Aorta (tissue), 5 donors: ENCODE measurements at regions not wholly inside any gene's neighbourhood (a gene's known extent, or its start where the extent isn't known, plus 50 kb on each side); places are given as distances from the start of the nearest gene placed in this dataset.
"Not testable (repeated sequence)": the region's sequence is repeated elsewhere in the genome, so short reads cannot be mapped to it uniquely, and the experiment has no call there.

Experiments used
- ATAC-seq: fragments of 200-7000 bp; cut with Tn5 transposase; one replicate; pipeline ENCODE4 v1.9.1; 2022; ENCODE audit warnings: moderate library complexity; ENCODE audit not compliant: low FRiP score
- DNase-seq, 2 donors: peaks; one replicate each; pipeline ENCODE4 v3.0.0-alpha.2; 2020
- H3K27ac ChIP-seq, 2 donors: one replicate each; pipeline ENCODE4 v1.5.1; 2013; ENCODE audit warnings: low read length in 2 of 2, mild to moderate bottlenecking in 2 of 2, moderate library complexity in 2 of 2, control low read depth in 1 of 2, inconsistent platforms in 1 of 2, low read depth in 1 of 2
- H3K27me3 ChIP-seq, 2 donors: one replicate each; pipeline ENCODE4 v1.6.1; 2013; ENCODE audit warnings: control low read depth in 1 of 2, low read length in 1 of 2, mild to moderate bottlenecking in 1 of 2, moderate library complexity in 1 of 2; ENCODE audit not compliant: insufficient read depth in 2 of 2, control insufficient read depth in 1 of 2
- H3K36me3 ChIP-seq, 2 donors: one replicate each; pipeline ENCODE4 v1.6.1; 2013; ENCODE audit warnings: control low read depth in 1 of 2, low read length in 1 of 2, mild to moderate bottlenecking in 1 of 2; ENCODE audit not compliant: insufficient read depth in 2 of 2, control insufficient read depth in 1 of 2
- H3K4me1 ChIP-seq, 2 donors: one replicate each; pipeline ENCODE4 v1.6.1; 2013; ENCODE audit warnings: low read length in 2 of 2, control low read depth in 1 of 2, mild to moderate bottlenecking in 1 of 2, moderate library complexity in 1 of 2; ENCODE audit not compliant: insufficient read depth in 2 of 2, control insufficient read depth in 1 of 2
- H3K4me3 ChIP-seq, 2 donors: one replicate each; pipeline ENCODE4 v1.5.1; 2013; ENCODE audit warnings: low read length in 2 of 2, control low read depth in 1 of 2, mild to moderate bottlenecking in 1 of 2
- H3K9me3 ChIP-seq: one replicate; pipeline ENCODE4 v1.6.1; 2013; ENCODE audit warnings: mild to moderate bottlenecking, low read length; ENCODE audit not compliant: control insufficient read depth
- WGBS, 2 donors: extraction: QIAGEN DNeasy Blood & Tissue Kit; methylation state at CpG; one replicate each; pipeline ENCODE4 v1.1.7; 2013; 5-methylcytosine and 5-hydroxymethylcytosine counted together
- intact Hi-C, 2 donors: fragments of 100-400 bp; cut with DNase I; formaldehyde crosslinking; loops; one replicate each; pipeline versions ENCODE4 v1.14.2 to v1.15.0; 2022
- donor health status: healthy with polysubstance abuse.
- donor health status: Bipolar disorder and iron deficiency.
- donor health status: DM: no; HTN: no; CAD: no.
- donor health status: DM: no; HTN: no; CAD: no.
- donor health status: DM: yes; HTN: yes; CAD: no.

DNA sequence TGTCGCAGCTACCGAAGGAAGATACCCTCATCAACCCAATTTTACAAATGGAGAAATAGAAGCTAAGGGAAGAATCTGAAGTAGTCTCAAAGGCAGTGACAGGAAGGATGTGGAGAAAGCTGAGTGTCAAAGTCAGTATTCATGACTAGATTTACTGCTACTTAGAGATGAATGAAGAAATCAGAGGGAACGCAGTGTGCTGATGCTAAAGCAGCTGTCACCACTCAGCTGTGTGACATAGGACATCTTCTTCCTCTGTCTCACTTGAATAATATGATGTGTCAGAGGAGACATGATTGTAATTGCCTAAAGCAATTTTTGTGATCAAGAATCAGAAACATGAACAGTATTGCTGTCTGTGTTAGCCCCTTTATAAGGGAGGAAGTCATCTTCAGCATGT, 54.1 kb downstream of the RAB6D start:
- H3K27ac ChIP-seq, H3K4me1 ChIP-seq, intact Hi-C loops, H3K9me3 ChIP-seq, ATAC-seq, H3K36me3 ChIP-seq, DNase-seq, H3K27me3 ChIP-seq, H3K4me3 ChIP-seq: not testable (repeated sequence)
- WGBS, 2 donors: 86 to 89% methylated on average over 3 of the region's 3 CpGs

DNA sequence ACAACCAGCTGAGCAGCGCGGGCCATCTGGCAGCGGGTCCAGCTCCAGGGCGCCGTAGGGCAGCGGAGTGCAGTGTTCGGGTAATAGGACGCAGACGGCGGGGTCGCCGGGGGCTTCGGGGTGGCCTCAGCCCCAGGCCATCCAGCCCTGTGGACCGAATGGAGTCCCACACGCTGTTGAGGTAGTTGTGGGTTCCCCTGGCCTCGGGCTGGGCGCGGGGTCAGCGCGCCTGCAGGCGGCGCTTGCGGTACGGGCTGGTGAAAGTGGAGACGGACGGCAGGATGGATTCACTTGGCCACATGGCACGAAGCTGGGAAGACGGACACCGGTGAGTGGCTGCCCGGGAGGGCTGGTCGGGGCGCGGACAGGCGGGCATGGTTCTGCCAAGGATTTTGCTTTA, 63.8 kb downstream of the RAB6D start:
- WGBS, 2 donors: 34% methylated on average over 32 to 34 of the region's 34 CpGs
- DNase-seq, H3K27ac ChIP-seq, H3K4me1 ChIP-seq, H3K9me3 ChIP-seq, H3K36me3 ChIP-seq, H3K27me3 ChIP-seq, H3K4me3 ChIP-seq, intact Hi-C loops: not testable (repeated sequence)
- peak; percentile 33 for ATAC-seq

DNA sequence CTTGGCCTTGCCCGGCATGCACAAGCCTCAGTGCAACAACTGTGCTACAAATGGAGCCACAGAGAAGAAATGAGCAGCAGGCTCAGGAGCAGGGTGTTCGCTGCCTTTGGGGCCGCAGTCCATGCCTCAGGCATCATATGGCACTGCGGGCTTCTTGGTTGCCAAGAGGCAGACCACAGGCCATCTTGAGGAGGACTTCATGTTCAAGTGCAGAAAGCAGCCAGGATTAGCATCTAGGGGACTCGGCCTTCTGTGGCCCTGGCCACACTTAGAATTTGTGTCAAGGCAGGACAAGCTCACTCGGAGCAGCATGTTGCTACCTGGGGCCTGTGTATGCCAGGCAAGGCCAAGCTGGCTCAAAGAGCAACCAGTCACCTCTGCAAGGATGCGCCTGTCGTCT, 68.5 kb downstream of the POTEE start:
- intact Hi-C loops, H3K4me1 ChIP-seq, DNase-seq, ATAC-seq, H3K4me3 ChIP-seq, H3K27me3 ChIP-seq, H3K36me3 ChIP-seq, H3K9me3 ChIP-seq, H3K27ac ChIP-seq: not testable (repeated sequence)
- 88 to 90% methylated on average over 8 of the region's 8 CpGs for WGBS, 2 donors

DNA sequence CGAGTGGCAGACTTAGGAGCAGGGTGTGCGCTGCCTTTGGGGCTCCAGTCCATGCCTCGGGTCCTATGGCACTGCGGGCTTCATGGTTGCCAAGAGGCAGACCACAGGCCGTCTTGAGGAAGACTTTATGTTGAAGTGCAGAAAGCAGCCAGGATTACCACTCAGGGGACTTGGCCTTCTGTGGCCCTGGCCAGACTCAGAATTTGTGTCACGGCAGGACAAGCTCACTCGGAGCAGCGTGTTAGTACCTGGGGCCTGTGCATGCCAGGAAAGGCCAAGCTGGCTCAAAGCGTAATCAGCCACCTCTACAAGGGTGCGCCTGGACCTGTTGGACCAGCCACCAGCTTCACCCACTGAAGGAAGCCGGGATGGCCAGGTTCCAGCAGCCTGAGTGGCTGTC, 68.0 kb downstream of the POTEE start:
- H3K27ac ChIP-seq, H3K4me3 ChIP-seq, ATAC-seq, H3K4me1 ChIP-seq, DNase-seq, H3K27me3 ChIP-seq, H3K9me3 ChIP-seq, H3K36me3 ChIP-seq, intact Hi-C loops: not testable (repeated sequence)
- 80 to 84% methylated on average over 11 of the region's 11 CpGs for WGBS, 2 donors

DNA sequence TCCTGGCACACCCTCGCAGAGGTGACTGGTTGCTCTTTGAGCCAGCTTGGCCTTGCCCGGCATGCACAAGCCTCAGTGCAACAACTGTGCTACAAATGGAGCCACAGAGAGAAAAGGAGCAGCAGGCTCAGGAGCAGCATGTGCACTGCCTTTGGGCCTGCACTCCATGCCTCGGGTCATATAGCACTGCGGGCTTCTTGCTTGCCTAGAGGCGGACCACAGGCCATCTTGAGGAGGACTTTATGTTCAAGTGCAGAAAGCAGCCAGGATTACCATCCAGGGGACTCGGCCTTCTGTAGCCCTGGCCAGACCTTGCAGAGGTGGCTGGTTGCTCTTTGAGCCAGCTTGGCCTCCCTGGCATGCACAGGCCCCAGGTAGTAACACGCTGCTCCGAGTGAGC, 62.7 kb downstream of the POTEE start:
- H3K9me3 ChIP-seq, H3K4me3 ChIP-seq, H3K36me3 ChIP-seq, H3K27ac ChIP-seq, H3K4me1 ChIP-seq, ATAC-seq, DNase-seq, intact Hi-C loops, H3K27me3 ChIP-seq: not testable (repeated sequence)
- WGBS, 2 donors: 85 to 86% methylated on average over 8 of the region's 8 CpGs

DNA sequence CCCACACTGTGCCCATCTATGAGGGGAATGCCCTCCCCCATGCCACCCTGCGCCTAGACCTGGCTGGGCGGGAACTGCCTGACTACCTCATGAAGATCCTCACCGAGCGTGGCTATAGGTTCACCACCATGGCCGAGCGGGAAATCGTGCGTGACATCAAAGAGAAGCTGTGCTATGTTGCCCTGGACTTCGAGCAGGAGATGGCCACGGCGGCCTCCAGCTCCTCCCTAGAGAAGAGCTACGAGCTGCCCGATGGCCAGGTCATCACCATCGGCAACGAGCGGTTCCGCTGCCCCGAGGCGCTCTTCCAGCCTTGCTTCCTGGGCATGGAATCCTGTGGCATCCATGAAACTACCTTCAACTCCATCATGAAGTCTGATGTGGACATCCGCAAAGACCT, 54.7 kb downstream of the POTEE start:
- ATAC-seq, H3K4me3 ChIP-seq, H3K4me1 ChIP-seq, H3K27me3 ChIP-seq, H3K36me3 ChIP-seq, intact Hi-C loops, H3K9me3 ChIP-seq, H3K27ac ChIP-seq, DNase-seq: not testable (repeated sequence)
- WGBS, 2 donors: 90 to 93% methylated on average over 15 to 18 of the region's 20 CpGs
